ENCODE measurements at regions not wholly inside any gene's neighbourhood (a gene's known extent, or its start where the extent isn't known, plus 50 kb on each side); places are given as distances from the start of the nearest gene placed in this dataset.

- no peaks in the 10 kb centered on the region for H3K9me3 Mint-ChIP-seq
- TF ChIP-seq MAX (CRISPR knock-in tag; IDR thresholded peaks at IDR 0.05): no peak
- TF ChIP-seq OVOL2 (CRISPR knock-in tag; IDR thresholded peaks at IDR 0.05; ENCODE audit: borderline replicate concordance): no peak
- no peak for TF ChIP-seq NFATC4 (CRISPR knock-in tag; IDR thresholded peaks at IDR 0.05)
- no peak for TF ChIP-seq ATF1 (CRISPR knock-in tag; IDR thresholded peaks at IDR 0.05)
- no peak for TF ChIP-seq RORB (CRISPR knock-in tag; IDR thresholded peaks at IDR 0.05)
- TF ChIP-seq ZNF416 (CRISPR knock-in tag; IDR thresholded peaks at IDR 0.05): no peak
- TF ChIP-seq ZNF512 (CRISPR knock-in tag; IDR thresholded peaks at IDR 0.05; ENCODE audit: borderline replicate concordance): no peak
- no peak for TF ChIP-seq ZBTB21 (CRISPR knock-in tag; IDR thresholded peaks at IDR 0.05; ENCODE audit: borderline replicate concordance)
- TF ChIP-seq FOXJ3 (CRISPR knock-in tag; IDR thresholded peaks at IDR 0.05; ENCODE audit: borderline replicate concordance): no peak
- no peak for TF ChIP-seq FOXP4 (CRISPR knock-in tag; IDR thresholded peaks at IDR 0.05)
- ATAC-seq (no peak), DNase-seq (ENCODE audit: low spot score) (no peak)
- no peaks in the 10 kb centered on the region for H3K27me3 Mint-ChIP-seq (ENCODE audit: low read depth)
- CTCF ChIA-PET: interaction anchor here (1.0 to 2.0 kb wide), 2 partner anchors 104 to 1204 kb away, joined by 3 to 7 read pairs; no protein-coding TSS in a partner anchor
- H3K4me3 Mint-ChIP-seq: no peak overlapping the region
- H3K27ac Mint-ChIP-seq: no peak overlapping the region
- POLR2A ChIA-PET: no interaction called here
- no peaks in the 10 kb centered on the region for H3K36me3 Mint-ChIP-seq
- no peaks in the 10 kb centered on the region for H3K4me1 Mint-ChIP-seq
These were observed 165.3 kb upstream of the USP24 start for GRCh38 chr1:55380355-55380970.

GRCh38 chr1:55378582-55378981 is 163.4 kb upstream of the USP24 start:
- H3K27ac Mint-ChIP-seq: no peak overlapping the region
- no peaks in the 10 kb centered on the region for H3K9me3 Mint-ChIP-seq
- no peaks in the 10 kb centered on the region for H3K27me3 Mint-ChIP-seq (ENCODE audit: low read depth)
- DNase-seq (ENCODE audit: low spot score): peak; percentile 77
- TF ChIP-seq RORB (CRISPR knock-in tag; IDR thresholded peaks at IDR 0.05) (no peak), CTCF (IDR thresholded peaks at IDR 0.05) (peak; percentile 74), TCF7 (CRISPR knock-in tag; IDR thresholded peaks at IDR 0.05; ENCODE audit: low read depth) (no peak)
- ChIA-PET POLR2A (no interaction called here), CTCF (interaction anchor here (0.6 to 2.0 kb wide), 24 partner anchors 18 to 1425 kb away, joined by 3 to 13 read pairs (median 3); no protein-coding TSS in a partner anchor)
- no peaks in the 10 kb centered on the region for H3K36me3 Mint-ChIP-seq
- H3K4me3 Mint-ChIP-seq: no peak overlapping the region
- peak; percentile 96 for ATAC-seq
- H3K4me1 Mint-ChIP-seq: no peaks in the 10 kb centered on the region

GRCh38 chr1:55376897-55377296 is 161.7 kb upstream of the USP24 start:
- ChIA-PET CTCF (interaction anchor here (1.8 to 2.1 kb wide), 2 partner anchors 59 to 101 kb away, joined by 8 to 21 read pairs; no protein-coding TSS in a partner anchor), POLR2A (no interaction called here)
- Mint-ChIP-seq H3K9me3 (no peaks in the 10 kb centered on the region), H3K36me3 (no peaks in the 10 kb centered on the region), H3K4me1 (no peaks in the 10 kb centered on the region), H3K4me3 (no peak overlapping the region), H3K27me3 (ENCODE audit: low read depth) (no peaks in the 10 kb centered on the region), H3K27ac (no peak overlapping the region)
- DNase-seq (ENCODE audit: low spot score) (no peak), ATAC-seq (no peak)
- no peak for TF ChIP-seq FOXK1 (CRISPR knock-in tag; IDR thresholded peaks at IDR 0.05)
- TF ChIP-seq NFATC4 (CRISPR knock-in tag; IDR thresholded peaks at IDR 0.05): no peak
- no peak for TF ChIP-seq E2F4 (CRISPR knock-in tag; IDR thresholded peaks at IDR 0.05; ENCODE audit: borderline replicate concordance, low read depth)
- TF ChIP-seq PRRX2 (CRISPR knock-in tag; IDR thresholded peaks at IDR 0.05): no peak
- TF ChIP-seq USF2 (CRISPR knock-in tag; IDR thresholded peaks at IDR 0.05): no peak
- TF ChIP-seq ZNF219 (CRISPR knock-in tag; IDR thresholded peaks at IDR 0.05; ENCODE audit: borderline replicate concordance): no peak
- no peak for TF ChIP-seq SP1 (CRISPR knock-in tag; conservative IDR thresholded peaks at IDR 0.05)
- TF ChIP-seq ZNF317 (CRISPR knock-in tag; IDR thresholded peaks at IDR 0.05; ENCODE audit: borderline replicate concordance, low read depth): no peak
- no peak for TF ChIP-seq MYBL2 (CRISPR knock-in tag; IDR thresholded peaks at IDR 0.05)
- no peak for TF ChIP-seq ZNF425 (CRISPR knock-in tag; conservative IDR thresholded peaks at IDR 0.05)
- TF ChIP-seq ESRRA (CRISPR knock-in tag; IDR thresholded peaks at IDR 0.05; ENCODE audit: borderline replicate concordance): no peak
- TF ChIP-seq JUN (CRISPR knock-in tag; IDR thresholded peaks at IDR 0.05): no peak
